H1 (cell line): ENCODE measurements at regions not wholly inside any gene's neighbourhood (a gene's known extent, or its start where the extent isn't known, plus 50 kb on each side); places are given as distances from the start of the nearest gene placed in this dataset.

ENCODE experiments used
- KDM1A ChIP-seq: fragments of 200-600, 300-600 bp; sonication (generic); IDR thresholded peaks from 2 replicates; pipeline ENCODE4 v1.7.1; 2016; ENCODE audit warnings: mild to moderate bottlenecking, low read length, borderline replicate concordance
- MAX ChIP-seq: IDR thresholded peaks from 2 replicates; pipeline ENCODE4 v1.6.1; 2012; ENCODE audit warnings: inconsistent platforms
- NANOG ChIP-seq: IDR thresholded peaks from 2 replicates; pipeline ENCODE4 v1.6.1; 2011; ENCODE audit warnings: low read length, low read depth, mild to moderate bottlenecking, inconsistent platforms; ENCODE audit not compliant: insufficient read depth, poor library complexity, severe bottlenecking
- POLR2A ChIP-seq, 2 experiments: IDR thresholded peaks; 1 replicate in 1 of 2; 2 replicates in 1 of 2; pipeline ENCODE4 v1.6.1; 2011; ENCODE audit warnings: low read depth in 2 of 2, low read length in 2 of 2, mild to moderate bottlenecking in 2 of 2; ENCODE audit errors: control extremely low read depth in 1 of 2
- TAF7 ChIP-seq: optimal IDR thresholded peaks from 2 replicates; pipeline ENCODE3; 2011; ENCODE audit warnings: low read depth, mild to moderate bottlenecking, inconsistent platforms, low read length, moderate library complexity, borderline replicate concordance

GRCh38 chr4:138086611-138087041, 155.5 kb downstream of the SLC7A11 start (continued):
- no peak for TF ChIP-seq KDM1A
- no peak for TF ChIP-seq TAF7
- no peak for TF ChIP-seq NANOG
- TF ChIP-seq POLR2A (IDR thresholded peaks at IDR 0.05; ENCODE audit: control extremely low read depth in 1 of 2, low read depth in 2 of 2, low read length in 2 of 2) = no peak
- no peak for TF ChIP-seq MAX
